OCI-LY7 (cell line): ENCODE measurements at regions not wholly inside any gene's neighbourhood (a gene's known extent, or its start where the extent isn't known, plus 50 kb on each side); places are given as distances from the start of the nearest gene placed in this dataset.

Source experiments
- BruUV-seq: library from RNA; stranded (reverse); fragments of 400-500 nt; replicated peaks from 2 replicates; lab custom pipeline; 2021; lab: Mats Ljungman, UMichigan
- CTCF ChIA-PET: fragments of 300-600 bp; sonication (Branson Sonifier 250); formaldehyde crosslinking; loops from one replicate; lab custom pipeline; 2022; ENCODE audit warnings: antibody characterized with exemption; ENCODE audit not compliant: unreplicated experiment; lab: Charles Lee
- POLR2A ChIA-PET: fragments of 300-600 bp; sonication (Branson Sonifier 250); formaldehyde crosslinking; loops from one replicate; lab custom pipeline; 2022; ENCODE audit warnings: antibody characterized with exemption; lab: Charles Lee
- DNase-seq: peaks from one replicate; pipeline ENCODE4 v3.0.0-alpha.2; 2015; ENCODE audit warnings: low spot score
- H2AFZ ChIP-seq: fragments of 200-600 bp; sonication (generic), shearing (Covaris generic); 2 replicates; pipeline ENCODE4 v1.6.1; 2014; ENCODE audit warnings: mild to moderate bottlenecking, antibody characterized with exemption, low read length, moderate library complexity
- H3K27ac ChIP-seq: fragments of 200-600 bp; sonication (generic); 2 replicates; pipeline ENCODE4 v1.5.1; 2014; ENCODE audit warnings: mixed run types, low read depth, mild to moderate bottlenecking, moderate library complexity, low read length, inconsistent platforms; ENCODE audit not compliant: poor library complexity, severe bottlenecking
- H3K36me3 ChIP-seq: fragments of 200-600 bp; sonication (generic); 2 replicates; pipeline ENCODE4 v1.6.1; 2014; ENCODE audit warnings: mild to moderate bottlenecking, antibody characterized with exemption, low read length, moderate library complexity, mixed read lengths; ENCODE audit not compliant: insufficient read depth
- H3K4me1 ChIP-seq: fragments of 200-600 bp; sonication (generic); 2 replicates; pipeline ENCODE4 v1.5.1; 2014; ENCODE audit warnings: mild to moderate bottlenecking, low read length; ENCODE audit not compliant: insufficient read depth, poor library complexity, severe bottlenecking
- H3K4me2 ChIP-seq: fragments of 200-600 bp; sonication (generic); 2 replicates; pipeline ENCODE4 v1.6.1; 2014; ENCODE audit warnings: mild to moderate bottlenecking, low read length
- H3K4me3 ChIP-seq: fragments of 200-600 bp; sonication (generic); 2 replicates; pipeline ENCODE4 v1.5.1; 2014; ENCODE audit warnings: mild to moderate bottlenecking, low read depth, low read length; ENCODE audit not compliant: poor library complexity, severe bottlenecking
- H3K79me2 ChIP-seq: fragments of 200-600 bp; sonication (generic); 2 replicates; pipeline ENCODE4 v1.6.1; 2016; ENCODE audit warnings: low read depth, mild to moderate bottlenecking, low read length, moderate library complexity, mixed read lengths; ENCODE audit not compliant: insufficient read depth
- H3K9me2 ChIP-seq: fragments of 200-600 bp; sonication (generic); 2 replicates; pipeline ENCODE4 v1.6.1; 2016; ENCODE audit warnings: mild to moderate bottlenecking, low read length, mixed read lengths; ENCODE audit not compliant: insufficient read depth
- H3K9me3 ChIP-seq: fragments of 200-600 bp; sonication (generic); 2 replicates; pipeline ENCODE4 v1.6.1; 2014; ENCODE audit warnings: mild to moderate bottlenecking, mixed run types, low read length, mixed read lengths
- H4K20me1 ChIP-seq: fragments of 200-600 bp; sonication (generic); 2 replicates; pipeline ENCODE4 v1.6.1; 2014; ENCODE audit warnings: mild to moderate bottlenecking, antibody characterized with exemption, low read length, moderate library complexity, mixed read lengths; ENCODE audit not compliant: insufficient read depth
- EZH2phosphoT487 ChIP-seq: fragments of 200-600 bp; sonication (generic); IDR thresholded peaks from 2 replicates; pipeline ENCODE4 v1.6.1; 2018; ENCODE audit warnings: low read depth, borderline replicate concordance, mild to moderate bottlenecking, mixed run types, antibody characterized with exemption, low read length, moderate library complexity, mixed read lengths
- intact Hi-C: fragments of 100-400 bp; cut with micrococcal nuclease; formaldehyde crosslinking; loops from one replicate; pipeline ENCODE4 v1.10.0; 2022; ENCODE audit not compliant: unreplicated experiment
- TF ChIP-seq, protein P1 (sequence below): fragments of 200-600 bp; sonication (generic); conservative IDR thresholded peaks from 2 replicates; pipeline ENCODE4 v1.5.1; 2014; ENCODE audit warnings: mild to moderate bottlenecking, antibody characterized with exemption, low read length, moderate library complexity, mixed read lengths

DNA sequence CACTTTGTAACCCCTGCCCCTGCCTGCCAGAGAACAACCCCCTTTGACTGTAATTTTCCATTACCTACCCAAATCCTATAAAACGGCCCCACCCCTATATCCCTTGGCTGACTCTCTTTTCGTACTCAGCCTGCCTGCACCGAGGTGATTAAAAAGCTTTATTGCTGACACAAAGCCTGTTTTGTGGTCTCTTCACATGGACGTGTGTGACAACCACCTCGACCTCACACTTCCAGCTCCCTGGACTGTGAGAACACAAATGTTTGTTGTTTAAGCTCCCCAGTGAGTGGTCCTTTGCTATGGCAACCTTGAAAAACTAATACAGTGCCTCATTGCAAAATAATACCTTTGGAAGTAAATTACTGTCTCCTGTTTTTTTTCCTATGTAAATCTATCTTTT is 299.2 kb upstream of the POU1F1 start:
- H2AFZ ChIP-seq: no peak overlapping the region
- no peak overlapping the region for H3K27ac ChIP-seq
- DNase-seq: no peak
- no peaks in the 10 kb centered on the region for H3K79me2 ChIP-seq
- ChIA-PET POLR2A (no interaction called here), CTCF (no interaction called here)
- BruUV-seq: no TSS peak
- no peaks in the 10 kb centered on the region for H4K20me1 ChIP-seq
- no peaks in the 10 kb centered on the region for H3K9me3 ChIP-seq
- H3K4me2 ChIP-seq: no peak overlapping the region
- H3K9me2 ChIP-seq: no peaks in the 10 kb centered on the region
- intact Hi-C loops: no loop called here
- H3K4me3 ChIP-seq: no peak overlapping the region
- H3K36me3 ChIP-seq: no peaks in the 10 kb centered on the region
- TF ChIP-seq EZH2phosphoT487: no peak
- TF ChIP-seq, protein P1, sequence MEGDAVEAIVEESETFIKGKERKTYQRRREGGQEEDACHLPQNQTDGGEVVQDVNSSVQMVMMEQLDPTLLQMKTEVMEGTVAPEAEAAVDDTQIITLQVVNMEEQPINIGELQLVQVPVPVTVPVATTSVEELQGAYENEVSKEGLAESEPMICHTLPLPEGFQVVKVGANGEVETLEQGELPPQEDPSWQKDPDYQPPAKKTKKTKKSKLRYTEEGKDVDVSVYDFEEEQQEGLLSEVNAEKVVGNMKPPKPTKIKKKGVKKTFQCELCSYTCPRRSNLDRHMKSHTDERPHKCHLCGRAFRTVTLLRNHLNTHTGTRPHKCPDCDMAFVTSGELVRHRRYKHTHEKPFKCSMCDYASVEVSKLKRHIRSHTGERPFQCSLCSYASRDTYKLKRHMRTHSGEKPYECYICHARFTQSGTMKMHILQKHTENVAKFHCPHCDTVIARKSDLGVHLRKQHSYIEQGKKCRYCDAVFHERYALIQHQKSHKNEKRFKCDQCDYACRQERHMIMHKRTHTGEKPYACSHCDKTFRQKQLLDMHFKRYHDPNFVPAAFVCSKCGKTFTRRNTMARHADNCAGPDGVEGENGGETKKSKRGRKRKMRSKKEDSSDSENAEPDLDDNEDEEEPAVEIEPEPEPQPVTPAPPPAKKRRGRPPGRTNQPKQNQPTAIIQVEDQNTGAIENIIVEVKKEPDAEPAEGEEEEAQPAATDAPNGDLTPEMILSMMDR: no peak
- no peaks in the 10 kb centered on the region for H3K4me1 ChIP-seq

DNA sequence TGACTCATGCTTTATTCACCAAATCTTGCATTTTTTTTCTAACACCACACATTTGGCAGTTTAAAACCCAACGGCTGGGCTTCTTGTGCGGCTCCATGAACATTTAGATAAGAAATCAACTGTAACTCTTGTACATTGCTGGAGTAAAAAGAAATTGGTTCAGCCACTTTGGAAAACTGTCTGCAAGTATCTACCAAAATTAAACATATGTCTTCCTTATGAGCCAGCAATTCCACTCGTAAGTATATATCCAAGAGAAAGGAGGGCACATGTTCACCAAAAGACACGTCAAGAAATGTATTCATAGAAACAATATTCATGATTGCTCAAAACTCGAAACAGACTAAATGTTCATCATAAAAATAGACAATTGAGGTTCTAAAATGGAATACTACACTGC is 291.9 kb upstream of the POU1F1 start:
- Histone ChIP-seq H3K4me1 (no peaks in the 10 kb centered on the region), H4K20me1 (no peaks in the 10 kb centered on the region), H3K36me3 (no peaks in the 10 kb centered on the region), H3K9me3 (no peaks in the 10 kb centered on the region), H3K4me2 (no peak overlapping the region), H3K27ac (no peak overlapping the region), H3K79me2 (no peaks in the 10 kb centered on the region), H3K4me3 (no peak overlapping the region), H2AFZ (no peak overlapping the region), H3K9me2 (no peaks in the 10 kb centered on the region)
- DNase-seq: no peak
- ChIA-PET CTCF (no interaction called here), POLR2A (interaction anchor here (0.6 kb wide), 1 partner anchor 25 kb away, joined by 3 read pairs; no protein-coding TSS in a partner anchor)
- TF ChIP-seq, protein P1: no peak
- TF ChIP-seq EZH2phosphoT487: no peak
- BruUV-seq: no TSS peak
- intact Hi-C loops: no loop called here

GRCh38 chr3:87564438-87564837 is 288.1 kb upstream of the POU1F1 start:
- H2AFZ ChIP-seq: no peak overlapping the region
- H3K9me2 ChIP-seq: no peaks in the 10 kb centered on the region
- intact Hi-C loops: no loop called here
- H4K20me1 ChIP-seq: no peaks in the 10 kb centered on the region
- H3K9me3 ChIP-seq: no peaks in the 10 kb centered on the region
- H3K4me1 ChIP-seq: no peaks in the 10 kb centered on the region
- DNase-seq: no peak
- no peak overlapping the region for H3K27ac ChIP-seq
- POLR2A ChIA-PET: interaction anchor here (0.8 kb wide), 1 partner anchor 454 kb away, joined by 3 read pairs; no protein-coding TSS in a partner anchor
- TF ChIP-seq, protein P1: no peak
- TF ChIP-seq EZH2phosphoT487: no peak
- CTCF ChIA-PET: no interaction called here
- H3K79me2 ChIP-seq: no peaks in the 10 kb centered on the region
- H3K36me3 ChIP-seq: no peaks in the 10 kb centered on the region
- no TSS peak for BruUV-seq
- no peak overlapping the region for H3K4me3 ChIP-seq
- no peak overlapping the region for H3K4me2 ChIP-seq
